Natural killer cell treated with Interleukin-12 subunit alpha and Interleukin-12 subunit beta and Interleukin-15 and Interleukin-18, amount 100 ng/mL, for 72 hours (primary cell): ENCODE measurements at regions not wholly inside any gene's neighbourhood (a gene's known extent, or its start where the extent isn't known, plus 50 kb on each side); places are given as distances from the start of the nearest gene placed in this dataset.

ENCODE experiments used
- ATAC-seq, 2 donors: fragments of 150-1000 bp; cut with Tn5 transposase in 1 of 2; sonication (Bioruptor Pico), chemical (Tn5 transposase) in 1 of 2; 2 replicates each; pipeline ENCODE4 v1.10.0; 2021
- DNase-seq: peaks from one replicate; pipeline ENCODE4 v3.0.0; 2022; ENCODE audit warnings: low spot score
- H3K27ac Mint-ChIP-seq, 2 donors: 1 replicate in 1 of 2; 2 replicates in 1 of 2; pipeline ENCODE4 v1.8.0; 2022; ENCODE audit warnings: mixed read lengths in 2 of 2, mild to moderate bottlenecking in 1 of 2, moderate library complexity in 1 of 2
- H3K27me3 Mint-ChIP-seq, 2 donors: 1 replicate in 1 of 2; 2 replicates in 1 of 2; pipeline ENCODE4 v1.8.0; 2022; ENCODE audit warnings: mixed read lengths in 2 of 2
- H3K36me3 Mint-ChIP-seq: one replicate; pipeline ENCODE4 v1.8.0; 2022; ENCODE audit warnings: mixed read lengths
- H3K4me1 Mint-ChIP-seq, 2 donors: 1 replicate in 1 of 2; 2 replicates in 1 of 2; pipeline ENCODE4 v1.8.0; 2022; ENCODE audit warnings: low read depth in 2 of 2, mixed read lengths in 2 of 2, mild to moderate bottlenecking in 1 of 2
- H3K4me3 Mint-ChIP-seq: one replicate; pipeline ENCODE4 v1.8.0; 2022; ENCODE audit warnings: mixed read lengths
- H3K9me3 Mint-ChIP-seq: 2 replicates; pipeline ENCODE4 v1.8.0; 2022; ENCODE audit warnings: mixed read lengths

GRCh38 chr4:181569553-181569952, 673.6 kb upstream of the TENM3 start:
- H3K4me1 Mint-ChIP-seq: no peaks in the 10 kb centered on the region
- no peak overlapping the region for H3K27ac Mint-ChIP-seq
- ATAC-seq: no peak

GRCh38 chr4:181578911-181579310, 664.3 kb upstream of the TENM3 start:
- DNase-seq (no peak), ATAC-seq (no peak)
- no peak overlapping the region for H3K4me3 Mint-ChIP-seq
- no peaks in the 10 kb centered on the region for H3K36me3 Mint-ChIP-seq
- H3K27me3 Mint-ChIP-seq: no peaks in the 10 kb centered on the region
- H3K27ac Mint-ChIP-seq: no peak overlapping the region
- peaks cover 16% of the 10 kb centered on the region for H3K9me3 Mint-ChIP-seq
- H3K4me1 Mint-ChIP-seq: no peaks in the 10 kb centered on the region

More at GRCh38 chr4:181569553-181569952, 673.6 kb upstream of the TENM3 start:
- Mint-ChIP-seq H3K9me3 (peaks cover 8% of the 10 kb centered on the region), H3K36me3 (no peaks in the 10 kb centered on the region), H3K4me3 (no peak overlapping the region), H3K27me3 (no peaks in the 10 kb centered on the region)
- no peak for DNase-seq

- Mint-ChIP-seq H3K9me3 (peaks cover 16% of the 10 kb centered on the region), H3K27ac (no peak overlapping the region), H3K36me3 (no peaks in the 10 kb centered on the region), H3K4me1 (no peaks in the 10 kb centered on the region), H3K4me3 (no peak overlapping the region), H3K27me3 (no peaks in the 10 kb centered on the region)
- DNase-seq (no peak), ATAC-seq (no peak)
Observed at GRCh38 chr4:181579486-181579885, 663.7 kb upstream of the TENM3 start.

DNA sequence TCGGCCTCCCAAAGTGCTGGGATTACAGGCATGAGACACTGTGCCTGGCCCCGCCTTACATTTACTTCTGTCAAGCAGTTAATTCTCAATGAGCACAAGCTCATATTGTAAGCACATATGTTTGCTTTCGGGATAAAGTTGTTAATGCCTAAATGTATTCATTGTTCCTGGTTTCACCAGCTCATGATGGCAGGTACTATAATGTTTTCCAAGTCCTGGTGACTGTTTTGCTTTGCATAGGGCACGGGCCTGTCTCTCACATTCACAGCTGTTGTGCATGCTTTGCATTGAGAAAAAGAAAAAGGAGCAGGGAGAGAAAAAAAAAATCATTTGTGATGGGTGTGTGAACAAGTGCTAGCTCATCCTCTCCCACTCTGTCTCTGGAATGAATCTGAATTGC, 661.2 kb upstream of the TENM3 start:
- H3K4me1 Mint-ChIP-seq: no peaks in the 10 kb centered on the region
- H3K27ac Mint-ChIP-seq: no peak overlapping the region
- H3K27me3 Mint-ChIP-seq: no peaks in the 10 kb centered on the region
- peaks cover 13% of the 10 kb centered on the region for H3K9me3 Mint-ChIP-seq
- no peak for DNase-seq
- H3K36me3 Mint-ChIP-seq: no peaks in the 10 kb centered on the region
- H3K4me3 Mint-ChIP-seq: no peak overlapping the region
- ATAC-seq: no peak

DNA sequence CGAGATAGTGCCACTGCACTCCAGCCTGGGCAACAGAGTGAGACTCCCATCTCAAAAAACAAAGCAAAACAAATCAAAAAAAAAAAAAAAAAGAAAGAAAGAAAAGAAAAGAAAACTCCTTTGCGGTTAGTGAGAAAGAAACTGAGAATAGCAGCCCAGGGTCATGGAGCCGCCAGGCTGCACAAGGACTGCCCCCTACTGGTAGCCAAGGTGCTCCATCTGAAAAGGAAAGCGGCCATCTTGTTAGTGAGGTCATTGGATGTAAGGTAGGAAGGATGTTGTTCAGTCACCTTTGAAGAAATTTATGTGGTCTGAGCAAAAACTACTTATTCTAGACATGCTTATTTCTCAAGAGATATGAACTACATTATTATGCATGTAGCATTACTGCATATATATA, 660.6 kb upstream of the TENM3 start:
- Mint-ChIP-seq H3K36me3 (no peaks in the 10 kb centered on the region), H3K27me3 (no peaks in the 10 kb centered on the region), H3K27ac (no peak overlapping the region), H3K9me3 (peaks cover 16% of the 10 kb centered on the region), H3K4me1 (no peaks in the 10 kb centered on the region), H3K4me3 (no peak overlapping the region)
- ATAC-seq (no peak), DNase-seq (no peak)

DNA sequence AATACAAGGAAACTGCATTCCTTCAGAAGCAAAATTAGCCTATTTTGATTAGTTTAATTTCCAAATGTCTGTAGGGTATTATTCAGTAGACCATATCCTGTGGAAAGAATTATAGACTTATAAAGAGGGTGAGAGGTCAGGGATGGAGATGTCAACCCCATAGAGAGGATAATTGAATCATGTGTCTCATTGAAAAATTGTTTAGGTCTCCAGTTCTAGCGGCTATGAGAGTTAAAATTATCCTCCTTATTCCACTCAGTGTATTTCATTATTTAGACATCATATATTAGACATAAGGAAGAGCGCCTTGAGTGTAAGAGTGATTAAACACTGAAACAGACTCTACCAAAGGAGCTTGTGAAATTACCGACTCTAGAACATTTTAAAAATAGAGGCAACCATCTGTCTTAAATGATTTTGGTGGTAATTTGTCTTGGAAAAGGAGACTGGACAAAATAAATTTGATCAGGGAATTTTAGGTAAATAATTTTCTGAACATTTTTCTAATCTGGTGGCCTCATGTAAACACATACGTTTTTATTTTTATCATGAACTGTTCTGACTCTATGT, 654.4 kb upstream of the TENM3 start:
- DNase-seq (no peak), ATAC-seq (no peak)
- no peaks in the 10 kb centered on the region for H3K4me1 Mint-ChIP-seq
- no peaks in the 10 kb centered on the region for H3K36me3 Mint-ChIP-seq
- H3K4me3 Mint-ChIP-seq: no peak overlapping the region
- no peak overlapping the region for H3K27ac Mint-ChIP-seq
- no peaks in the 10 kb centered on the region for H3K27me3 Mint-ChIP-seq
- peaks cover 15% of the 10 kb centered on the region for H3K9me3 Mint-ChIP-seq

GRCh38 chr4:181592221-181592745, 650.9 kb upstream of the TENM3 start:
- Mint-ChIP-seq H3K4me3 (no peak overlapping the region), H3K27me3 (no peaks in the 10 kb centered on the region), H3K36me3 (no peaks in the 10 kb centered on the region), H3K9me3 (peaks cover 25% of the 10 kb centered on the region), H3K4me1 (no peaks in the 10 kb centered on the region), H3K27ac (no peak overlapping the region)
- DNase-seq (no peak), ATAC-seq (no peak)

DNA sequence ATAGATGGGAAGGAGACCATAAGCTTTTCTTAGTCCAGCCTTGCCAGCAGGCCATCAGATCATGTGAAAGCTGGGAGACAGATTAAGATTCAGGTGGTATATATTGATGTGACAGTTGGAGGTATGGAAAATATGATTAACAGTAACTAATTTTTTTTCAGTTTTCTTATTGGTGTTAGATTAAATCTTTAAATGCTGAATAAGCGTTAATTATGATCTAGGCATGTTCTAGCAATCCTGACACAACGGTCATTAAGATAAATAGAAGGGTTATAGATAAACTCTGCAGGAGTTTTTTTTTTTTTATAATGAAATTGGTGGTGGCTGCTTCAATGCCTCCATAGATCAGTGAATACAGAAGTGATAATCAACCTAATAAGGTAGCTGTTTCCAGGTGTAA, 649.5 kb upstream of the TENM3 start:
- no peak for DNase-seq
- no peaks in the 10 kb centered on the region for H3K36me3 Mint-ChIP-seq
- H3K27ac Mint-ChIP-seq: no peak overlapping the region
- ATAC-seq: no peak
- no peaks in the 10 kb centered on the region for H3K27me3 Mint-ChIP-seq
- H3K4me3 Mint-ChIP-seq: no peak overlapping the region
- no peaks in the 10 kb centered on the region for H3K4me1 Mint-ChIP-seq
- peaks cover 21% of the 10 kb centered on the region for H3K9me3 Mint-ChIP-seq

DNA sequence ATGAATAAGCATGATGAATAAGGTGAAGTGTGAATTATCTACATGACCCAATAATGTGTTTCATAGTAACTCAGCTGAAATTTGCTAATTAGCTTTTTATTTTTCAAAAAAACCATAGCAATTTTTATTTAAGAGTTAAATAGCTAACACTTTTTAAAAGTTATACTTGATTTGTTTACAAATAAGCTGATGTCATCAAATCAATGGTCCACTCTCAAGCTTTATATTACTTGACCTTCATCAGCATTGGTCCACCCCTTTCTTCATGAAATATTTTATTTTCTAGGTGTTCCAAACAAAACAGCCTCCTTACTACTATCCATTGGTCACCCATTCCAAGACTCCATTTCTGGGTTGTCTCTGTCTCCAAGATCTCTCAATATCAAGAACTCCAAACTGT, 649.0 kb upstream of the TENM3 start:
- H3K4me3 Mint-ChIP-seq: no peak overlapping the region
- no peak for ATAC-seq
- no peaks in the 10 kb centered on the region for H3K4me1 Mint-ChIP-seq

GRCh38 chr4:181595716-181596115, 647.5 kb upstream of the TENM3 start:
- Mint-ChIP-seq H3K9me3 (peaks cover 17% of the 10 kb centered on the region), H3K27me3 (no peaks in the 10 kb centered on the region), H3K36me3 (no peaks in the 10 kb centered on the region), H3K27ac (no peak overlapping the region), H3K4me1 (no peaks in the 10 kb centered on the region), H3K4me3 (no peak overlapping the region)
- ATAC-seq (no peak), DNase-seq (no peak)

More for the DNA sequence above, 649.0 kb upstream of the TENM3 start:
- H3K27me3 Mint-ChIP-seq: no peaks in the 10 kb centered on the region
- no peak overlapping the region for H3K27ac Mint-ChIP-seq
- peaks cover 20% of the 10 kb centered on the region for H3K9me3 Mint-ChIP-seq
- DNase-seq: no peak
- no peaks in the 10 kb centered on the region for H3K36me3 Mint-ChIP-seq

DNA sequence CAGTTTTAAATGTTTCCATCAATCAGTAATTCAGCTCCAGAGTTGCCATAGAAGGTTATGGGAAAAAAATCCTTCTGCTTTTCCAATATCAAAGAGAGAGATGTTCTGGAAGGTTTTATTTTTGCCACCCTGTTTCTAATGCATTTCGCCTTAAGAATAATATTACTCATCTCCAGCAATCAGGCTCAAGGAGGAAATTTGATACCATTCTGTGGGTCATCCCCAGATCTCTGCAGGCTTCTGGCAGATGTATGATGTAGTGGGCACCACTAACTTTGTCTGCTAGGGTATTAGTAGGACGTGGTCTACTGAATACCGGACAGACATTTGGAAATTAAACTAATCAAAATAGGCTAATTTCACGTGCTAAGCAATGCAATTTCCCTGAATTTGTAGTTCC, 645.4 kb upstream of the TENM3 start:
- DNase-seq (no peak), ATAC-seq (no peak)
- Mint-ChIP-seq H3K4me1 (no peaks in the 10 kb centered on the region), H3K9me3 (peaks cover 17% of the 10 kb centered on the region), H3K27me3 (no peaks in the 10 kb centered on the region), H3K4me3 (no peak overlapping the region), H3K36me3 (no peaks in the 10 kb centered on the region), H3K27ac (no peak overlapping the region)

DNA sequence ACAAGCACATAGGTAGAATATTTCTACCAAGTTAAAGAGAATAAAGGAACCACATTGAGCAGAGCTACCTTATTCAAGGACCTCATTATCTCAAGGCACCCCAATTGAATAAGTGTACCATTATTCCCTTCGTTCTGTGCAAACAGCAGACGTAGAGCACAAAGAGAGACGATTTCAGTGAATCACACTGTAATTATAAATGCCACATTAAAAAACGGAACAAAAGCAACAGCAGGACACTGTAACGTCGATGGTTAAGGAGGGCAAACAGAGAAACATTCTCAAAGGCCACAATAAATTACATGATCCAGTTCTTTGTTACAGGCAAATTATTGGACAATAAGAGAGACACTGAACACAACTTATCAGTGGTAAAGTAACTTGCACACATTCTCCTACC, 644.1 kb upstream of the TENM3 start:
- Mint-ChIP-seq H3K4me3 (no peak overlapping the region), H3K36me3 (no peaks in the 10 kb centered on the region), H3K4me1 (no peaks in the 10 kb centered on the region), H3K27ac (no peak overlapping the region), H3K27me3 (no peaks in the 10 kb centered on the region), H3K9me3 (peaks cover 17% of the 10 kb centered on the region)
- DNase-seq (no peak), ATAC-seq (no peak)

DNA sequence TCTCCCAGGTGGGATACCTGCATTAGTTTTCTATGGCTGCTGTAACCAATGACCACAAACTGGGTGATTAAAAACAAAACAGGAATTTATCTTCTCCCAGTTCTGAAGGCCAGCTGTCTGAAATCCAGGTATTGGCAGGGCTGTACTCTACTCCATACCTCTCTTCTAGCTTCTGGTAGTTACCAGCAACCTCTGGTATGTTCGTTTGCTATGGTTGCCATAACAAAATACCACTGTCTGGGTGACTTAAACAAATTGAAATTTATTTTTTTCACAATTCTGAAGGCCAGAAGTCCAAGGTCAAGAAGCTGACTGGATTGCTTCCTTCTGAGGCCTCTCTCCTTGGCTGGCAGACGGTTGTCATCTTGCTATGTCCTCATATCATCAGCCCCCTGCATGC, 642.1 kb upstream of the TENM3 start:
- Mint-ChIP-seq H3K36me3 (no peaks in the 10 kb centered on the region), H3K4me3 (no peak overlapping the region), H3K27me3 (no peaks in the 10 kb centered on the region), H3K9me3 (peaks cover 8% of the 10 kb centered on the region), H3K4me1 (no peaks in the 10 kb centered on the region), H3K27ac (no peak overlapping the region)
- DNase-seq (no peak), ATAC-seq (no peak)

DNA sequence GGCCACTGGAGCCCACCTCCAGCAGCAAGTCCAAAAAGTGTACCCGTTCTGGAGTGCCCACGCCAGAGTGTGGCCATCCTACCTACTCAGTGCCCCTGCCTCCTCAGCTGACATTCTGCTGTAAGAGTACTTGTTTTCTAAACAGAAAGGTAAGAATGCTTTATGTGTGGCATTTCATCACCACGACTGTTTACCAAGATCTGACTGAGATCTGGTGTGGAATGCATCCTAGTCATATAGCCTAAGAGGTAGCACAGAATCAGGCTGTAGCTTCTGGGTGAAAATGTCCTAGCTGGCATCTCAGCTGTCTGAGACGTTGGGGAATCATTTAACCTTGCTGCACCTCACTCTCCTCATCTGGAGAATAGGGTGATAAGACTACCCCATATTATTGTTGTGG, 638.7 kb upstream of the TENM3 start:
- Mint-ChIP-seq H3K4me3 (no peak overlapping the region), H3K27ac (no peak overlapping the region), H3K9me3 (peaks cover 7% of the 10 kb centered on the region), H3K27me3 (no peaks in the 10 kb centered on the region), H3K4me1 (no peaks in the 10 kb centered on the region), H3K36me3 (no peaks in the 10 kb centered on the region)
- ATAC-seq (no peak), DNase-seq (no peak)

DNA sequence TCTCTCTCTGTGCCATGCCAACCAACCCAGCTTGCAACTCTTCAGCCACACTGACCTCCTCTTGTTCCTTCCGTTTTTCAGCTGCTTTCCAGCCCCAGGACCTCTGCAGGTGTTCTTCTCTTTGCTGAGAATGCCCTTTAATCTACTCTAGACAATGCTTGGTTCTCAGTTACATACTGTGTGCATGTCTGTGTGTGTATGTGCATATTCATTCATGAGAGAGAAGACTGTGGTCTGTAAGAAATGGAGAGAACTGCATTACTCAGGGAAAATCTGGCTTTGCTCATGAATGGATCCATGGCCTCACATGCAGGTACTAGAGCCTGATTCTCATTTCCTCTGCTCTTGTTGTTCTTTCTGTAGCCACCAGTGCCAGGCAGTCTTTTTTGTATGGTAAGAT, 636.9 kb upstream of the TENM3 start:
- Mint-ChIP-seq H3K27ac (no peak overlapping the region), H3K4me3 (no peak overlapping the region), H3K36me3 (no peaks in the 10 kb centered on the region), H3K27me3 (no peaks in the 10 kb centered on the region), H3K4me1 (no peaks in the 10 kb centered on the region), H3K9me3 (peaks cover 7% of the 10 kb centered on the region)
- no peak for ATAC-seq
- DNase-seq: no peak
